GM12878 (cell line): ENCODE measurements at regions not wholly inside any gene's neighbourhood (a gene's known extent, or its start where the extent isn't known, plus 50 kb on each side); places are given as distances from the start of the nearest gene placed in this dataset.

Source experiments
- ATAC-seq: fragments of 200-7000 bp; cut with Tn5 transposase; 3 replicates; pipeline ENCODE4 v1.9.1; 2020; ENCODE audit warnings: mild to moderate bottlenecking, moderate library complexity
- BruUV-seq: library from RNA; stranded (reverse); fragments of 400-500 nt; replicated peaks from 2 replicates; lab custom pipeline; 2021; lab: Mats Ljungman, UMichigan
- CTCF ChIA-PET: fragments of 300-600 bp; sonication (Branson Sonifier 250); formaldehyde crosslinking; extraction: SDS; loops from one replicate; lab custom pipeline; 2021; ENCODE audit warnings: inconsistent platforms; lab: Yijun Ruan, JAX
- POLR2A ChIA-PET: fragments of 350-600 bp; formaldehyde crosslinking; extraction: SDS; loops from one replicate; lab custom pipeline; 2021; ENCODE audit warnings: inconsistent platforms; lab: Charles Lee
- RAD21 ChIA-PET: fragments of 300-600 bp; sonication (Branson Sonifier 250); formaldehyde crosslinking; loops from one replicate; lab custom pipeline; 2023; ENCODE audit warnings: antibody characterized with exemption; ENCODE audit not compliant: unreplicated experiment; lab: Charles Lee
- SMC1A ChIA-PET: fragments of 300-600 bp; sonication (Branson Sonifier 250); formaldehyde crosslinking; loops from one replicate; lab custom pipeline; 2023; ENCODE audit not compliant: unreplicated experiment, uncharacterized antibody; lab: Charles Lee
- DNase-seq: peaks from one replicate; pipeline ENCODE4 v3.0.0-alpha.2; 2011; ENCODE audit warnings: low read depth, low spot score
- FAIRE-seq: peaks from 3 replicates; lab custom pipeline; 2011; peaks lifted over from hg19 to GRCh38; lab: Jason Lieb, UNC
- H2AFZ ChIP-seq: 2 replicates; pipeline ENCODE4 v1.6.0; 2011; ENCODE audit warnings: low read depth, low read length, control low read depth; ENCODE audit not compliant: control insufficient read depth
- H3K27ac ChIP-seq: 2 replicates; pipeline ENCODE4 v1.5.1; 2011; ENCODE audit warnings: control low read depth; ENCODE audit not compliant: control insufficient read depth, insufficient read depth
- H3K27me3 ChIP-seq, 2 experiments: replicated peaks in 1 of 2; 2 replicates each; pipeline versions ENCODE4 v1.6.0 to v1.6.1; 2011; ENCODE audit warnings: low read length in 1 of 2; ENCODE audit not compliant: control insufficient read depth in 2 of 2, insufficient read depth in 2 of 2
- H3K36me3 ChIP-seq, 2 experiments: 2 replicates each; pipeline ENCODE4 v1.5.1; 2011; ENCODE audit warnings: low read length in 1 of 2; ENCODE audit not compliant: control insufficient read depth in 2 of 2, insufficient read depth in 2 of 2
- H3K4me1 ChIP-seq: 2 replicates; pipeline ENCODE4 v1.6.1; 2011; ENCODE audit warnings: mild to moderate bottlenecking, low read length, moderate library complexity, mixed read lengths; ENCODE audit not compliant: control insufficient read depth, insufficient read depth
- H3K4me2 ChIP-seq: 2 replicates; pipeline ENCODE4 v1.6.0; 2011; ENCODE audit warnings: control low read depth; ENCODE audit not compliant: control insufficient read depth, insufficient read depth
- H3K4me3 ChIP-seq: fragments of 200-600 bp; sonication (generic); 2 replicates; pipeline ENCODE4 v1.5.1; 2016
- H3K79me2 ChIP-seq: 2 replicates; pipeline ENCODE4 v1.6.0; 2011; ENCODE audit warnings: low read length; ENCODE audit not compliant: control insufficient read depth, insufficient read depth
- H3K9ac ChIP-seq: 2 replicates; pipeline ENCODE4 v1.8.0; 2011; ENCODE audit warnings: low read length, control low read depth, mixed read lengths; ENCODE audit not compliant: control insufficient read depth, insufficient read depth
- H3K9me3 ChIP-seq: replicated peaks from 3 replicates; pipeline ENCODE4 v1.5.1; 2011; ENCODE audit warnings: mild to moderate bottlenecking, low read length; ENCODE audit not compliant: control insufficient read depth, insufficient read depth
- H4K20me1 ChIP-seq: 2 replicates; pipeline ENCODE4 v1.6.0; 2011; ENCODE audit not compliant: control insufficient read depth, insufficient read depth
- CHD1 ChIP-seq: IDR thresholded peaks from 2 replicates; pipeline ENCODE4 v1.6.1; 2012; ENCODE audit warnings: low read depth, low read length, improper control_type of control experiment
- E2F8 ChIP-seq: fragments of 450-650 bp; IDR thresholded peaks from 2 replicates; pipeline ENCODE4 v1.6.1; 2018; ENCODE audit warnings: mild to moderate bottlenecking, low read depth, moderate library complexity; ENCODE audit not compliant: partially characterized antibody
- EED ChIP-seq: sonication (generic); IDR thresholded peaks from 2 replicates; pipeline ENCODE4 v1.6.1; 2016; ENCODE audit warnings: antibody characterized with exemption, low read depth
- JUNB ChIP-seq: IDR thresholded peaks from 2 replicates; pipeline ENCODE4 v1.6.1; 2016; ENCODE audit warnings: antibody characterized with exemption, mild to moderate bottlenecking
- JUND ChIP-seq: IDR thresholded peaks from 2 replicates; pipeline ENCODE4 v1.6.1; 2012; ENCODE audit warnings: low read depth, mild to moderate bottlenecking, low read length, improper control_type of control experiment, moderate library complexity
- MEF2B ChIP-seq: fragments of 450-650 bp; IDR thresholded peaks from 2 replicates; pipeline ENCODE4 v1.6.1; 2018; ENCODE audit warnings: mild to moderate bottlenecking, moderate library complexity; ENCODE audit not compliant: partially characterized antibody, poor library complexity, severe bottlenecking
- PKNOX1 ChIP-seq: fragments of 450-650 bp; IDR thresholded peaks from 2 replicates; pipeline ENCODE4 v1.6.1; 2016; ENCODE audit warnings: mild to moderate bottlenecking
- RAD21 ChIP-seq: IDR thresholded peaks from 2 replicates; pipeline ENCODE4 v1.6.1; 2011; ENCODE audit warnings: mild to moderate bottlenecking, low read depth, low read length, moderate library complexity; ENCODE audit not compliant: insufficient read depth
- RFX5 ChIP-seq: IDR thresholded peaks from 2 replicates; pipeline ENCODE4 v1.6.1; 2011; ENCODE audit warnings: low read depth, low read length, improper control_type of control experiment
- SIX5 ChIP-seq: IDR thresholded peaks from 2 replicates; pipeline ENCODE4 v1.6.1; 2011; ENCODE audit warnings: mild to moderate bottlenecking, low read depth, low read length, moderate library complexity; ENCODE audit not compliant: severe bottlenecking
- SMC3 ChIP-seq: IDR thresholded peaks from 2 replicates; pipeline ENCODE4 v1.6.1; 2011; ENCODE audit warnings: low read length, improper control_type of control experiment, borderline replicate concordance
- ZSCAN29 ChIP-seq: fragments of 450-650 bp; IDR thresholded peaks from 2 replicates; pipeline ENCODE4 v1.6.1; 2017; ENCODE audit warnings: mild to moderate bottlenecking, moderate library complexity
- WGBS: methylation state at CpG from one replicate; pipeline ENCODE4 v1.1.6; 2016; ENCODE audit warnings: low lambda C conversion rate; ENCODE audit not compliant: insufficient replicate concordance, insufficient coverage; ENCODE audit errors: missing lambda C conversion rate; 5-methylcytosine and 5-hydroxymethylcytosine counted together
- in situ Hi-C: fragments of 300-500 bp; cut with MboI; formaldehyde crosslinking; loops from 9 replicates; pipeline ENCODE4 v1.14.3; 2018; ENCODE audit warnings: mixed read lengths
- intact Hi-C: fragments of 100-400 bp; cut with micrococcal nuclease; formaldehyde crosslinking; loops from one replicate; pipeline ENCODE4 v1.14.2; 2022; ENCODE audit not compliant: unreplicated experiment
- TF ChIP-seq, protein P1 (sequence below): fragments of 450-650 bp; IDR thresholded peaks from 2 replicates; pipeline ENCODE4 v1.6.1; 2017; ENCODE audit warnings: mild to moderate bottlenecking, moderate library complexity
- TF ChIP-seq, protein P2 (sequence below): fragments of 450-650 bp; IDR thresholded peaks from 2 replicates; pipeline ENCODE4 v1.6.1; 2017; ENCODE audit warnings: borderline replicate concordance

DNA sequence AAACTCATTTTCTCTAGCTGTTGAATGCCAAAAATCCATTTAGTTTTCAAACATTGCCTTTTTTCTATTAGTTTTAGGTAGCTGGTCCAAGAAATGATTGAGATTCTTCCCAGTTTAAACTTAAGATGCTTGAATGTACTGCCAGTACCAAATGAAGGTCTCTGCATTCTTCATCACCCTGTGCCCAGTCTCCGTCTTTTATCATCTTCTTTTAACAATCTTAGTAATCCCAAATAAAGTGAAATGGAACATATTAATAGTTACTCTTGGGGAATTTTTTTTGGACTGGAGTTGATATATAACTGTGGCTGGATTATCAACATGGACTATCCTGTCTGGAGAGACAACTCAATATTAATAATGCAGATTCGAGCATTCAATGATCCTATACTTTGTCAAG lies 54.1 kb upstream of the PCED1B start:
- Histone ChIP-seq H3K4me2 (no peak overlapping the region), H3K9me3 (no peaks in the 10 kb centered on the region), H3K4me3 (no peak overlapping the region), H3K36me3 (no peaks in the 10 kb centered on the region), H3K27ac (no peak overlapping the region), H3K79me2 (no peaks in the 10 kb centered on the region), H3K27me3 (no peaks in the 10 kb centered on the region; a peak in 1 of 4 replicates), H4K20me1 (no peaks in the 10 kb centered on the region), H2AFZ (no peak overlapping the region), H3K4me1 (no peaks in the 10 kb centered on the region), H3K9ac (no peak overlapping the region)
- TF ChIP-seq RAD21, result no peak
- TF ChIP-seq ZSCAN29, result no peak
- TF ChIP-seq PKNOX1, result no peak
- TF ChIP-seq, protein P1, sequence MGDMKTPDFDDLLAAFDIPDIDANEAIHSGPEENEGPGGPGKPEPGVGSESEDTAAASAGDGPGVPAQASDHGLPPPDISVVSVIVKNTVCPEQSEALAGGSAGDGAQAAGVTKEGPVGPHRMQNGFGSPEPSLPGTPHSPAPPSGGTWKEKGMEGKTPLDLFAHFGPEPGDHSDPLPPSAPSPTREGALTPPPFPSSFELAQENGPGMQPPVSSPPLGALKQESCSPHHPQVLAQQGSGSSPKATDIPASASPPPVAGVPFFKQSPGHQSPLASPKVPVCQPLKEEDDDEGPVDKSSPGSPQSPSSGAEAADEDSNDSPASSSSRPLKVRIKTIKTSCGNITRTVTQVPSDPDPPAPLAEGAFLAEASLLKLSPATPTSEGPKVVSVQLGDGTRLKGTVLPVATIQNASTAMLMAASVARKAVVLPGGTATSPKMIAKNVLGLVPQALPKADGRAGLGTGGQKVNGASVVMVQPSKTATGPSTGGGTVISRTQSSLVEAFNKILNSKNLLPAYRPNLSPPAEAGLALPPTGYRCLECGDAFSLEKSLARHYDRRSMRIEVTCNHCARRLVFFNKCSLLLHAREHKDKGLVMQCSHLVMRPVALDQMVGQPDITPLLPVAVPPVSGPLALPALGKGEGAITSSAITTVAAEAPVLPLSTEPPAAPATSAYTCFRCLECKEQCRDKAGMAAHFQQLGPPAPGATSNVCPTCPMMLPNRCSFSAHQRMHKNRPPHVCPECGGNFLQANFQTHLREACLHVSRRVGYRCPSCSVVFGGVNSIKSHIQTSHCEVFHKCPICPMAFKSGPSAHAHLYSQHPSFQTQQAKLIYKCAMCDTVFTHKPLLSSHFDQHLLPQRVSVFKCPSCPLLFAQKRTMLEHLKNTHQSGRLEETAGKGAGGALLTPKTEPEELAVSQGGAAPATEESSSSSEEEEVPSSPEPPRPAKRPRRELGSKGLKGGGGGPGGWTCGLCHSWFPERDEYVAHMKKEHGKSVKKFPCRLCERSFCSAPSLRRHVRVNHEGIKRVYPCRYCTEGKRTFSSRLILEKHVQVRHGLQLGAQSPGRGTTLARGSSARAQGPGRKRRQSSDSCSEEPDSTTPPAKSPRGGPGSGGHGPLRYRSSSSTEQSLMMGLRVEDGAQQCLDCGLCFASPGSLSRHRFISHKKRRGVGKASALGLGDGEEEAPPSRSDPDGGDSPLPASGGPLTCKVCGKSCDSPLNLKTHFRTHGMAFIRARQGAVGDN, result no peak
- no peak for TF ChIP-seq EED
- TF ChIP-seq SIX5, result no peak
- TF ChIP-seq RFX5, result no peak
- no peak for TF ChIP-seq MEF2B
- TF ChIP-seq JUNB, result no peak
- TF ChIP-seq CHD1, result no peak
- TF ChIP-seq E2F8, result no peak
- no peak for TF ChIP-seq SMC3
- TF ChIP-seq, protein P2, sequence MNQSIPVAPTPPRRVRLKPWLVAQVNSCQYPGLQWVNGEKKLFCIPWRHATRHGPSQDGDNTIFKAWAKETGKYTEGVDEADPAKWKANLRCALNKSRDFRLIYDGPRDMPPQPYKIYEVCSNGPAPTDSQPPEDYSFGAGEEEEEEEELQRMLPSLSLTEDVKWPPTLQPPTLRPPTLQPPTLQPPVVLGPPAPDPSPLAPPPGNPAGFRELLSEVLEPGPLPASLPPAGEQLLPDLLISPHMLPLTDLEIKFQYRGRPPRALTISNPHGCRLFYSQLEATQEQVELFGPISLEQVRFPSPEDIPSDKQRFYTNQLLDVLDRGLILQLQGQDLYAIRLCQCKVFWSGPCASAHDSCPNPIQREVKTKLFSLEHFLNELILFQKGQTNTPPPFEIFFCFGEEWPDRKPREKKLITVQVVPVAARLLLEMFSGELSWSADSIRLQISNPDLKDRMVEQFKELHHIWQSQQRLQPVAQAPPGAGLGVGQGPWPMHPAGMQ, result no peak
- TF ChIP-seq JUND, result no peak
- WGBS, result 46% methylated on average over 2 of the region's 2 CpGs
- BruUV-seq, result no TSS peak
- intact Hi-C loops (no loop called here), in situ Hi-C loops (no loop called here)
- DNase-seq, result no peak
- FAIRE-seq, result no peak
- ChIA-PET CTCF (interaction anchor here (1.1 to 1.6 kb wide), 2 partner anchors 282 to 901 kb away, joined by 3 to 7 read pairs; no protein-coding TSS in a partner anchor), SMC1A (interaction anchor here (1.5 kb wide), 1 partner anchor 900 kb away, joined by 10 read pairs; no protein-coding TSS in a partner anchor), RAD21 (no interaction called here), POLR2A (no interaction called here)
- no peak for ATAC-seq
